Tibial nerve (tissue), 4 donors: ENCODE measurements at regions not wholly inside any gene's neighbourhood (a gene's known extent, or its start where the extent isn't known, plus 50 kb on each side); places are given as distances from the start of the nearest gene placed in this dataset.

Source experiments
- DNase-seq, 2 donors: peaks; one replicate each; pipeline ENCODE4 v3.0.0-alpha.2; 2019; ENCODE audit warnings: low spot score in 2 of 2
- H3K27ac ChIP-seq, 4 donors: fragments of 200-600 bp; sonication (generic) in 3 of 4; one replicate each; pipeline ENCODE4 v1.5.1; 2017 to 2019; ENCODE audit warnings: mild to moderate bottlenecking in 1 of 4
- H3K27me3 ChIP-seq, 2 donors: fragments of 200-600 bp; sonication (generic) in 1 of 2; one replicate each; pipeline versions ENCODE4 v1.5.1 to v1.6.0; 2017 to 2019
- H3K36me3 ChIP-seq, 3 donors: fragments of 200-600 bp; sonication (generic); one replicate each; pipeline ENCODE4 v1.5.1; 2018 to 2019
- H3K4me1 ChIP-seq, 4 donors: fragments of 200-600 bp; sonication (generic) in 3 of 4; one replicate each; pipeline ENCODE4 v1.5.1; 2017 to 2019
- H3K4me3 ChIP-seq, 4 donors: fragments of 200-600 bp; sonication (generic) in 3 of 4; one replicate each; pipeline ENCODE4 v1.5.1; 2017 to 2019; ENCODE audit warnings: mild to moderate bottlenecking in 1 of 4, moderate library complexity in 1 of 4
- H3K9me3 ChIP-seq, 4 donors: fragments of 200-600 bp; sonication (generic) in 3 of 4; one replicate each; pipeline ENCODE4 v1.5.1; 2017 to 2019
- CTCF ChIP-seq, 5 experiments: fragments of 200-600 bp in 3 of 5; fragments of 450-650 bp in 2 of 5; sonication (generic) in 3 of 5; IDR thresholded peaks; one replicate each; pipeline ENCODE4 v1.5.1; 2016 to 2019; ENCODE audit warnings: antibody characterized with exemption in 5 of 5, mild to moderate bottlenecking in 3 of 5, moderate library complexity in 2 of 5
- EP300 ChIP-seq, 2 donors: sonication (generic); formaldehyde crosslinking; IDR thresholded peaks; one replicate each; pipeline ENCODE4 v1.6.1; 2017; ENCODE audit warnings: antibody characterized with exemption in 2 of 2, mild to moderate bottlenecking in 1 of 2
- POLR2A ChIP-seq, 2 donors: fragments of 450-650 bp; IDR thresholded peaks; one replicate each; pipeline ENCODE4 v1.6.1; 2017; ENCODE audit warnings: antibody characterized with exemption in 2 of 2, mild to moderate bottlenecking in 2 of 2, moderate library complexity in 2 of 2
- WGBS, 2 donors: methylation state at CpG; one replicate each; pipeline ENCODE4 v1.1.5; 2018; 5-methylcytosine and 5-hydroxymethylcytosine counted together

- TF ChIP-seq POLR2A (IDR thresholded peaks at IDR 0.05) (no peak), CTCF (IDR thresholded peaks at IDR 0.05) (no peak), EP300 (IDR thresholded peaks at IDR 0.05) (no peak)
- Histone ChIP-seq H3K9me3 (no peaks in the 10 kb centered on the region), H3K36me3 (no peaks in the 10 kb centered on the region), H3K27ac (no peak overlapping the region), H3K27me3 (no peaks in the 10 kb centered on the region), H3K4me3 (no peak overlapping the region), H3K4me1 (no peaks in the 10 kb centered on the region)
- DNase-seq, result no peak
- 88 to 89% methylated on average over 5 of the region's 5 CpGs for WGBS, 2 donors
These were observed 91.1 kb upstream of the WSCD2 start for GRCh38 chr12:108037960-108038359.

GRCh38 chr12:108039794-108040193 is 89.3 kb upstream of the WSCD2 start:
- WGBS, 2 donors, result 87 to 88% methylated on average over 4 of the region's 4 CpGs
- H3K27me3 ChIP-seq, result no peaks in the 10 kb centered on the region
- no peaks in the 10 kb centered on the region for H3K36me3 ChIP-seq

GRCh38 chr12:108040947-108041346 is 88.1 kb upstream of the WSCD2 start:
- WGBS, 2 donors, result 15 to 28% methylated on average over 2 of the region's 2 CpGs
- Histone ChIP-seq H3K9me3 (no peaks in the 10 kb centered on the region), H3K27me3 (no peaks in the 10 kb centered on the region), H3K36me3 (no peaks in the 10 kb centered on the region), H3K4me1 (no peaks in the 10 kb centered on the region), H3K27ac (no peak overlapping the region), H3K4me3 (no peak overlapping the region)
- TF ChIP-seq POLR2A (IDR thresholded peaks at IDR 0.05), result no peak
- no peak for TF ChIP-seq EP300 (IDR thresholded peaks at IDR 0.05)
- no peak for TF ChIP-seq CTCF (IDR thresholded peaks at IDR 0.05)
- no peak for DNase-seq

More at GRCh38 chr12:108039794-108040193, 89.3 kb upstream of the WSCD2 start:
- Histone ChIP-seq H3K9me3 (no peaks in the 10 kb centered on the region), H3K27ac (no peak overlapping the region), H3K4me3 (no peak overlapping the region), H3K4me1 (no peaks in the 10 kb centered on the region)
- no peak for DNase-seq
- TF ChIP-seq CTCF (IDR thresholded peaks at IDR 0.05) (no peak), EP300 (IDR thresholded peaks at IDR 0.05) (no peak), POLR2A (IDR thresholded peaks at IDR 0.05) (no peak)

GRCh38 chr12:108043286-108043685 is 85.8 kb upstream of the WSCD2 start:
- H3K9me3 ChIP-seq, result no peaks in the 10 kb centered on the region
- no peaks in the 10 kb centered on the region for H3K27me3 ChIP-seq
- no peak for DNase-seq
- H3K36me3 ChIP-seq, result no peaks in the 10 kb centered on the region
- H3K4me3 ChIP-seq, result no peak overlapping the region
- no peak overlapping the region for H3K27ac ChIP-seq
- TF ChIP-seq POLR2A (IDR thresholded peaks at IDR 0.05) (no peak), EP300 (IDR thresholded peaks at IDR 0.05) (no peak), CTCF (IDR thresholded peaks at IDR 0.05) (no peak)
- peaks cover 0 to 13% (median 1%) of the 10 kb centered on the region in 4 donors for H3K4me1 ChIP-seq
- WGBS, 2 donors, result 10 to 16% methylated on average over 3 of the region's 3 CpGs

GRCh38 chr12:108043750-108044533 is 85.1 kb upstream of the WSCD2 start:
- 68 to 69% methylated on average over 7 of the region's 7 CpGs for WGBS, 2 donors
- peaks cover 0 to 13% (median 1%) of the 10 kb centered on the region in 4 donors for H3K4me1 ChIP-seq
- H3K4me3 ChIP-seq, result no peak overlapping the region
- no peak for DNase-seq
- no peak for TF ChIP-seq EP300 (IDR thresholded peaks at IDR 0.05)
- no peak for TF ChIP-seq CTCF (IDR thresholded peaks at IDR 0.05)
- no peak for TF ChIP-seq POLR2A (IDR thresholded peaks at IDR 0.05)
- no peaks in the 10 kb centered on the region for H3K36me3 ChIP-seq
- no peak overlapping the region for H3K27ac ChIP-seq
- H3K9me3 ChIP-seq, result no peaks in the 10 kb centered on the region
- no peaks in the 10 kb centered on the region for H3K27me3 ChIP-seq
